ENCODE measurements at regions not wholly inside any gene's neighbourhood (a gene's known extent, or its start where the extent isn't known, plus 50 kb on each side); places are given as distances from the start of the nearest gene placed in this dataset.

DNA sequence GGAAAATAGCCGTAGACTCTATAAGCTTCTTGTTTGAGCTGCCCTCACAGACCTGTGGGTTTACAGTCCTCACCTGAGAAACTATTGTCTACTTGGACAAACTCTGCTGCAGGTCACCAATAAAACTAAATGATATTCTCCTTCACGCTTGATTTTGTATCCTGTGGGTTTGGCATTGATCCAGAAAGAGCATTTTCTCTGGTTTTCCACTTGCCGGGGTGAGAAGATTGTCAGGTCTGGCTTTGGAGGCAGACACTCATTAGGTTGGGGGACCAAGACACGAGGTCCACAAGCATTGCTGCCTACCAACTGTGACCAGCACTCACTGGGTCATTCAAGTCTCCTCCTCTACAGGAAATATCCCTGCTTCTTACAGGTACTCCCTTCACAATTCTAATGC lies 68.5 kb downstream of the CDC14C start:
- no peaks in the 10 kb centered on the region for H3K36me3 ChIP-seq (ENCODE audit: control insufficient read depth, insufficient read depth, low read length)
- H3K79me2 ChIP-seq = no peaks in the 10 kb centered on the region
- H2AFZ ChIP-seq = no peak overlapping the region
- H3K4me2 ChIP-seq (ENCODE audit: low read length) = no peak overlapping the region
- no peak for TF ChIP-seq CTCF (IDR thresholded peaks at IDR 0.05)
- no peak overlapping the region for H3K27ac ChIP-seq
- no peaks in the 10 kb centered on the region for H3K9me3 ChIP-seq (ENCODE audit: control insufficient read depth, low read length)
- no peaks in the 10 kb centered on the region for H3K27me3 ChIP-seq (ENCODE audit: control insufficient read depth, insufficient read depth, low read length)
- H3K4me3 ChIP-seq (ENCODE audit: low read depth, low read length) = no peak overlapping the region
- no peak overlapping the region for H3K9ac ChIP-seq
- H3K4me1 ChIP-seq = no peaks in the 10 kb centered on the region

- no peaks in the 10 kb centered on the region for H3K9me3 ChIP-seq (ENCODE audit: control insufficient read depth, low read length)
- no peak overlapping the region for H3K9ac ChIP-seq
- H3K79me2 ChIP-seq = no peaks in the 10 kb centered on the region
- H3K4me2 ChIP-seq (ENCODE audit: low read length) = no peak overlapping the region
- no peak for TF ChIP-seq CTCF (IDR thresholded peaks at IDR 0.05)
- no peaks in the 10 kb centered on the region for H3K36me3 ChIP-seq (ENCODE audit: control insufficient read depth, insufficient read depth, low read length)
- H3K4me1 ChIP-seq = no peaks in the 10 kb centered on the region
- H3K27ac ChIP-seq = no peak overlapping the region
- no peaks in the 10 kb centered on the region for H3K27me3 ChIP-seq (ENCODE audit: control insufficient read depth, insufficient read depth, low read length)
- no peak overlapping the region for H3K4me3 ChIP-seq (ENCODE audit: low read depth, low read length)
- no peak overlapping the region for H2AFZ ChIP-seq
Observed at GRCh38 chr7:49001610-49002033, 77.3 kb downstream of the CDC14C start.

DNA sequence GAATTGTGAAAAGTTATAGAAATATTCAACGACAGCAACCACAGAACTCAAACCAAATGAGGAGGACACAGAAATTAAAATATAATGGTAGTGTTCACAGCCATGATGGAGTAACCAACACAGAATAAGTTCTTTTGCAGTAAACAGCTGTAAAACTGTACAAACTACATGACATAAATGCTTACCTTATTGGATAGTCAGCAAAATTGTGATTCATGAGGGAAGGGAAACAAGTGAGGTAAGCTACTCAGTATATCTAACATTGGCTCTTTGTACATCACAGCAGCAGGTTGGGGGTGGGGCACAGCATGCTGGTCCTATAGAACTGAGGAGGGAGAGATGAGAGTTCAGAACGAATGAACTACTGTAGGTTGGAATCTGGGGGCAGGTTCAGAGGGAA lies 86.4 kb downstream of the CDC14C start:
- H3K27ac ChIP-seq = no peak overlapping the region
- no peak overlapping the region for H3K9ac ChIP-seq
- no peak overlapping the region for H3K4me3 ChIP-seq (ENCODE audit: low read depth, low read length)
- H3K36me3 ChIP-seq (ENCODE audit: control insufficient read depth, insufficient read depth, low read length) = no peaks in the 10 kb centered on the region
- H3K79me2 ChIP-seq = no peaks in the 10 kb centered on the region
- no peak overlapping the region for H3K4me2 ChIP-seq (ENCODE audit: low read length)
- no peaks in the 10 kb centered on the region for H3K27me3 ChIP-seq (ENCODE audit: control insufficient read depth, insufficient read depth, low read length)
- no peak overlapping the region for H2AFZ ChIP-seq
- no peaks in the 10 kb centered on the region for H3K9me3 ChIP-seq (ENCODE audit: control insufficient read depth, low read length)
- H3K4me1 ChIP-seq = no peaks in the 10 kb centered on the region
- no peak for TF ChIP-seq CTCF (IDR thresholded peaks at IDR 0.05)

GRCh38 chr7:49014870-49015269 lies 90.5 kb downstream of the CDC14C start:
- no peak overlapping the region for H3K4me3 ChIP-seq (ENCODE audit: low read depth, low read length)
- no peak overlapping the region for H2AFZ ChIP-seq
- no peaks in the 10 kb centered on the region for H3K79me2 ChIP-seq
- H3K27me3 ChIP-seq (ENCODE audit: control insufficient read depth, insufficient read depth, low read length) = no peaks in the 10 kb centered on the region
- H3K9me3 ChIP-seq (ENCODE audit: control insufficient read depth, low read length) = no peaks in the 10 kb centered on the region
- no peak overlapping the region for H3K9ac ChIP-seq
- no peak overlapping the region for H3K27ac ChIP-seq
- no peak overlapping the region for H3K4me2 ChIP-seq (ENCODE audit: low read length)
- TF ChIP-seq CTCF (IDR thresholded peaks at IDR 0.05) = no peak
- H3K36me3 ChIP-seq (ENCODE audit: control insufficient read depth, insufficient read depth, low read length) = no peaks in the 10 kb centered on the region
- H3K4me1 ChIP-seq = no peaks in the 10 kb centered on the region

- H3K9me3 ChIP-seq (ENCODE audit: control insufficient read depth, low read length) = no peaks in the 10 kb centered on the region
- no peaks in the 10 kb centered on the region for H3K79me2 ChIP-seq
- no peaks in the 10 kb centered on the region for H3K27me3 ChIP-seq (ENCODE audit: control insufficient read depth, insufficient read depth, low read length)
- no peak overlapping the region for H2AFZ ChIP-seq
- H3K4me3 ChIP-seq (ENCODE audit: low read depth, low read length) = no peak overlapping the region
- H3K9ac ChIP-seq = no peak overlapping the region
- H3K27ac ChIP-seq = no peak overlapping the region
- no peak overlapping the region for H3K4me2 ChIP-seq (ENCODE audit: low read length)
- no peaks in the 10 kb centered on the region for H3K4me1 ChIP-seq
- H3K36me3 ChIP-seq (ENCODE audit: control insufficient read depth, insufficient read depth, low read length) = no peaks in the 10 kb centered on the region
- no peak for TF ChIP-seq CTCF (IDR thresholded peaks at IDR 0.05)
Observed at GRCh38 chr7:49020145-49020544, 95.8 kb downstream of the CDC14C start.
